ENCODE measurements at regions not wholly inside any gene's neighbourhood (a gene's known extent, or its start where the extent isn't known, plus 50 kb on each side); places are given as distances from the start of the nearest gene placed in this dataset.

DNA sequence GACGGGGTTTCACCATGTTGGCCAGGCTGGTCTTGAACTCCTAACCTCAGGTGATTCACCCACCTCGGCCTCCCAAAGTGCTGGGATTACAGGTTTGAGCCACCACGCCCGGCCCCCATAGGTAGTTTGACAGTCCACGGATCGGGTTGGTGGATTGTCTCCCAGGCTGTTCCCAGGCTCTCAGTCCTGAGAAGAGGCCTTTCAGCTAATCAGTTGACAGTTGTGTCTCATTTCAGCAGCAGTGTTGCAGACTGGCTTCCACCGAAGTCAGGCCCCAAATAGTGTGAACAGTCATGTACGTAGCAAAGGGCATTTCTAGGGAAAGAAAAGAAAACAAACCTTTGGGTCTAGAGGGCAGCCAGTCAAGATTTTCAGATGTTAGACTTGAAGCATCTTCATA, 102.4 kb upstream of the TLR3 start:
- DNase-seq (ENCODE audit: insufficient read length, low spot score) (no peak), FAIRE-seq (no peak)

DNA sequence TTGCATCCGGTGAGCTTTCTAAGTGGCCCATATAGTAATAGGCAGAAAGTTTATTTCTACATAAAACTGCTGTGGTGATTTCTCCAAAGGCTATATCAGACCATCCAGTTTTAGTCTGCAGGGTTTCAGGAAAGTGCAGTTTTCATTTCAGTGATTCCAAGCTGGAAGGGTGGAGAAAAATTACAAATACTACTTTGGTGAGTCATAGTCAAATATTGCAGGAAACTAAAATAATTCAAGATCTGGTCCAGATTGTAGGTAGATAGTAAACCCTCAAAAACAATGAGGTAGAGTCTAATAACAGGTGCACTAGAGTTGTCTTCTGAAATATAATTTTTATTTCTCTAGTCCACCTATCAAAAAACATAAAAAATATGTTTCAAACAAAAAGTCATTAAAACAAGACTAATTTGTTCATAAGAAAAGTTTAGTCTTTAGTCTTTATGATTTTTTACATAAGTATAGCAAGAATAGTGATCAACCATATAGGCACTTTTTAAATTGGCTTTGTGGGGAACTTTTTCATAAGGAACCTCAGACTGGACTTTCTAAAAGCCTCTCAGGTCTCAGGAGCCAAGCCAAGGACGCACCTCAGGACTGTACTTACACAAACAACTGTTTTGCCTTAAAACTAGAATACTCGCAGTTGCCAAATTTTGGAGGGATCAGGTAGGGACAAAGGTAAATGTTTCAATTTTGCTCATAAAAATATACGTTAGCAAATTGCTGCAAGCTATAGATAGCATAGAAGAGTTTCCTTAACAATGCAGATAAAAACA, 101.8 kb upstream of the TLR3 start:
- no peak for FAIRE-seq
- no peak for DNase-seq (ENCODE audit: insufficient read length, low spot score)

DNA sequence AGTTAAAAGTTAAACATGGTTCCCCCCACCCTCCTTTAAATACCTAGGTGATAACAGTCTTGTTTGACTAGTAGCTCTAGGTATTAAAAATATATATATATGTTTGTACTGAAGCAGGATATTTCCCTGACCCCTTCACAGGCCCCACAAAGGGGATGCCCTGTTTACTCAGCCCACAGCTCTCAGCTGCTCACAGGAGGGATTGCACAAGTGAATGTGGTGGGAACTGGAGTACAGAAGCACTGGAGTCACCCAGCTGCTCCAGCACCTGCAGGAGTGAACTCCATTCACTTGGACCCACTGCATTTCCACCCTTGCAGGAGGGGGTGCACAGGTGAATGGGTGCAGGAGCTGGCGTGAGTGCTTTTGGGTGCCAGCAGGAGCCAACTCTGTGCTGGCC, 99.3 kb upstream of the TLR3 start:
- no peak for DNase-seq (ENCODE audit: insufficient read length, low spot score)
- FAIRE-seq: no peak

DNA sequence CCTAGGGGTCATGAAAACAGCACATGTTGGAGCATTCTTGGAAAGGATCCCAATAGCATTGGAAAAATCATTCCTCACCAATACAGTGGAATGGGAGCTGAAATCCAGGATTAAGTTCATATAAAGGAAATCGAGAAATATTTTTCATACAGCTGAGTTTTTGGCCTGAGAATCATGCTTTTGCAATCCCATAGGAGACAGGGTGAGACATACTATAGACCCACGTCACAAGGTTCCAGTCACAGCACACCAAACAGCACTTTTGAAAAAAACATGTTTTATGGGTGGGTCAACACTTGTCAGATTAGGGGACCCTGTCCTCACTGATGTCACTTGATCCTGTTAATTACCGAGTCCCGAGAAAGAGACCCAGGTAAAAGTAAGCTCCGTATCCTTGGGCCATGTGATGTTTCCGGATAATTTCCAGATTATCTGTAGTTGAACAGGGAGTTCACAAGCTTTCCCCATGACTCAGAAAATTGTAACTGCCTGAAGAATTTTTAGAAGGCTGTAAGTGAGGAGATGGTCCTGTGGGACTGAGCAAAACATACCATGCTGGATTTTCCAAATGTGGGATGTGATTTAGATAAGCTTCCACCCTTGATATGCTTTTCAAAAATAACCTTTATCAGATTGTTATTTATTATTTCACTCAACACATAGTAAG, 80.9 kb upstream of the TLR3 start:
- DNase-seq (ENCODE audit: insufficient read length, low spot score) (no peak), FAIRE-seq (no peak)

DNA sequence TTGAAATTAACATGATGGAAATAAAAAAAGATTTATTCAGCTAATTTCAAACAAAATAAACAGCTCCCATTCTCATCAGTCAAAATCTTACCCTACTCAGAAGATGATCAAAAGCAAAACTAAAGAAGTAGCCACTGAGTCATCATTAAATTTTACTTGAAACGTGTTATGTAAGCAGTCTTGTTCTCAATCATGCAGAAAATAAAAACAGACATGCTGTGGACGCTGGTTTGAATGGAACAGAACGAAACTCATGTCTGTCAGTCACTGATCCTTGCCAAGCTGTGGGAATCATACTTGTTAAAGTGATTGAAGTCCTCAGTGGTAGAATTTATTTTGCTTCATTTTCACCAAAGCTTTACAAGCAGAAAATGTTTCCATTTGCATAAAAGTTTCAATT, 77.2 kb upstream of the TLR3 start:
- DNase-seq (ENCODE audit: insufficient read length, low spot score): no peak
- FAIRE-seq: no peak

DNA sequence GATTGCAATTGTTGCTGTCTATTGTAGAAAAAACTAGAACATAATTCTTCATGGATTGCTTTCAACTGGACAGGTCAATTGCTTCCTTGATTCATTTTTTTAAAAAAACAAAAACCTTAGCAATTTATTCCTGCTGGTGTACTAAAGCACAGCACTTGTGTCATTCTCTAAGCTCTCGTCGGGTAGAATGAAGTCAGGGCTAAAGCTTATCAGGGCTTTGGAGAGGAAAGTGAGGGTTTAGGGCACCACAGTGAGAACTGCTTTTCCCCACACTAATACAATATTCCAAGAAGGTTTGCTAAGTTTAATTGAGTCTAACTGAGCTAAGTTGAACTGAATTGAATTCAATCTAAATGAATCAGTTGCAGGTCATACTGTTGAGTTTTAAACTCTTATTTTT, 76.4 kb upstream of the TLR3 start:
- no peak for DNase-seq (ENCODE audit: insufficient read length, low spot score)
- no peak for FAIRE-seq

DNA sequence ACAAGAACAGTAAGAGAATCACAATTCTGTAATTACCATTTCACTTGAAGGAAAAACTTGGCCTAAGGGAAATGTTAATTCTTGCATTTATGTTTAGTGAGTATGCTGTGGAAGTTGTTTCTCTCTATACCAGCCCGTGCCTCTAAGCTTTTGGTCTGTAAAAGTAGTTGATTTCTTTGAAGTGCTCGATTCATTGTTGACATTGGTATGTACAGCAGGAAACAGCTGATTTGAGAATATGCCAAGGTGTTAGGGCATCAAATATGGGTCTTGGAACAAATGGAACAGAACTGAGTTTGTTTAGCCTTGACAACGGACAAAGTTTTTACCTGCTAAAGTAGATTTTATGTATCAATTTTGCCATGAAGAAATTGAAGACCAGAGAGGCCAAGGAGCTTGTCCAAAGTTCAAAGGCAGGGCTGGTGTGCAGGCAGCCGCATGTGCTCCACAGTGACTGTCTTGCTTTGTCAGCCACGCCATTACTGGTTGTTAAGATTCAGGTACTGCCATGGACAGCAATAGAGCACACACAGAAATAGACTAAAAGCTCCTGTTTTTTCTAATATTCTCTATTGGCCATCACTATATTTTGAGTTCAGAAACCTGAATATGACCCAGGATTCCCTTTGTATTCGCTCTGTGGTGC, 75.5 kb upstream of the TLR3 start:
- no peak for FAIRE-seq
- DNase-seq (ENCODE audit: insufficient read length, low spot score): no peak

DNA sequence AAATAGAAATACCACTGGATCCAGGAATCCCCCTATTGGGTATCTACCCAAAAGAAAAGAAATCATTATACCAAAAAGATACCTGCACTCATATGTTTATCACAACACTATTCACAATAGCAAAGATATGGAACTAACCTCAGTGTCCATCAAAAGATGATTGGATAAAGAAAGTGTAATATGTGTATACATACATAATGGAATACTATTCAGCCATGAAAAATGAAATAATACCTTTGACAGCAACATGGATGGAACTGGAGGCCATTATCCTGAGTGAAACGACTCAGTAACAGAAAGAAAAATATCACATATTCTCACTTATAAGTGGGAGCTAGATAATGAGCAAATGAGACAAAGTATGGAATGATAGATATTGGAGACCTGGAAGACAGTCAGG, 74.2 kb upstream of the TLR3 start:
- FAIRE-seq (no peak), DNase-seq (ENCODE audit: insufficient read length, low spot score) (no peak)

DNA sequence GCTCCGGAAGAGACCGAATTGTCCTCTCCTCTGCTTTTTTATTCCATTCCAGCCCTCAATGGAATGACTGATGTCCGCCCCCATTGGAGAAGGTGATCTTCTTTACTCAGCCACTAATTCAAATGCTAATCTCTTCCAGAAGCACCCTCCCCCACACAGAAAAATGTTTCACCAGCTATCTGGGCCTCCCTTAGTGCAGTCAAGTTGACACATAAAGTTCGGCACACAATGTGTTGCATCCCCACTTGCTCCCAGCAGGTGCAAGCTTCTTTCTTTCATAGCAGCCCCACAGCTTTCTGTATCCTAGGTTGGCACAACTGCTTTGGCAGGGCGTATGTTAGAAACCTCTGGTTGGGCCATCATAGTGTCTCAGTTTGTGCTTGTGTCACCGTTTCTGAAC, 73.3 kb upstream of the TLR3 start:
- no peak for FAIRE-seq
- no peak for DNase-seq (ENCODE audit: insufficient read length, low spot score)

DNA sequence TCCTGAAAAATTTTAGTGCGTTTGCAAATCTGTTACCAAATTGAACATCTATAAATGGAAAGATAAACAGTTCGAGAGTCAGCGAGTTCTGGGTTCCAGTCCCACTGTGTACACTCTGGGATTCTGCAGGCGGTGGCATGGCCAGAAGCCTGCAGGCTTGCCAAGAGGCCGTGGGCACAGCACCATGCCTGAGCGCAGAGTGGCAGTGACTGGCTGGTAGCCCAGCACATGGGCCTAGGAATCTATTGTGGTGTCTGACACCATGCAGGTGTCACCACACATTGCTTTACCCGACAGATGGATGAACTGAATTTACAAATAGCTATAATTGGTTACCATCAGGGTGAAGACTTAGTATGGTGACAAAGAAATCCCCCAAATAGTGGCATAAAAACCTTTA, 71.7 kb upstream of the TLR3 start:
- peak; percentile 23 for FAIRE-seq

DNA sequence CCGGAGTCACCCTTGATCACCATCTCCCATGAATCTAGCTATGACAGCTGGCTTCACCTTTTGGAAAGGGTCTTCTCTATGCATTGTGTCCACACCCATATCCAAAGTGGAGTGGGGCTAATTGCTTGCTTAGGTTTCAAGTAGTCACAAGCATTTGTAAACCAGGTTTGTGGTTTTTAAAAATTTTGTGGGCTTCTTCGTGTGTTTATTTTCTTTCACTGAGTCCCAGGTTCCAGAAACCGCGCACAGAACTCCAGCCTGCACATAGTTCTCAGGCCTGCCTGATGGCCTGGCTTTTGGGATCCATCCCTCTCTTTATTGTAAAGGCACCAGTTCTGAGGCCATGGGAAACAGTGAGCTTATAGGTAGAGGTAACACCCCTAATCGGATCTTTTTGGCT, 70.2 kb upstream of the TLR3 start:
- DNase-seq (ENCODE audit: insufficient read length, low spot score) (no peak), FAIRE-seq (no peak)

More for the DNA sequence above, 71.7 kb upstream of the TLR3 start:
- DNase-seq (ENCODE audit: insufficient read length, low spot score): no peak

DNA sequence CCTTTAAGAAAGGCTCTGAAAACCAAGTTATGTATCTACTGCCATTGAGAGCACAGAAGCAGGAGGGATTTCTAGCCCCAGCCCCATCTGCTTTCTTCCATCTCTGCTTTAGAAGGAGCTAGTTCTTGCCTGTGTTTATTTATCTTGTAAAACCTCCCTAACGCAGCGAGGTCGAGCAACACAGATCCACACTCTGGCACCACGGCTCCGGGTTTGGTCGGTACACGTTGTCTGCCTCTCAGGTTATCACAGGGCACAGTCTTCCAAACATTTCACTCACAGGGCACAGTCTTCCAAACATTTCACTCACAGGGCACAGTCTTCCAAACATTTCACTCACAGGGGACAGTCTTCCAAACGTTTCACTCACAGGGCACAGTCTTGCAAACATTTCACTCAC, 69.7 kb upstream of the TLR3 start:
- DNase-seq (ENCODE audit: insufficient read length, low spot score): no peak
- FAIRE-seq: peak; percentile 26

DNA sequence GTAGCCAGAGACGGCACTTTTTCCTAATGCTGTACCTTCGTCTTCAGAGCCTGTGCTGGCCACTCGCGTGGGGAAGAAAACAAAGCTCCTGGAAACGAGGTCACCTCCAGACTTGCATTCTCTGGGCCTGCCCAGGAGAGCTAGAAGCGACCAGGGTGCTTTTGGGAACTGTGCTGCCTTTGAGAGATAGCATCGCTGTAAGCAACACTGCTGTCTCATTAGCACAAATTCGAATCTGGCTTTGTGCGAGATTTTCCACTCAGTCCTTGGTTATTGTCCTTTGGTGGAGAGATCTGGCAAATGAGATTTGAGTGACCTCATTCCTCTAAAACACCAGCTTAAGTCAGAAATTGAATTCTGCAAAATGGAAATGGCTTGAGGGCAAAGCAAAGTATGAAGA, 66.1 kb upstream of the TLR3 start:
- FAIRE-seq (no peak), DNase-seq (ENCODE audit: insufficient read length, low spot score) (no peak)

DNA sequence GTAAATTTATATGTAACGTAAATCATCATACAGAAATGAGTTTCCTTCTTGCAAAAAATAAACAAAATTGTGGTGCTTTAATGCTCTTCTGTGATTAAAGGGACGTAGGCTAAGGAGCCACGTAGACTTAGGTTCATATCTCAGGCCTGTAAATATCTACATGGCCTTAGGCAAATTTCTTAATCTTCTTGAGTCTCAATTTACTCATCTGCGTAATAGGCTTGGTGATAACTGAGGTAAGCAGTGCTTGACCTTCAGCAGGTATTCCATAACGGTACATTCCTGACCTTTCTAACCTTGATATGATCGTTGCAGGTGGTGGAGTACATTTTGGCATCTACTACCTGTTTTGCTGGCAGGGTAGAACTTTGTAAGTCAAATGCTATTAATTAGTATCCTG, 65.2 kb upstream of the TLR3 start:
- DNase-seq (ENCODE audit: insufficient read length, low spot score) (no peak), FAIRE-seq (no peak)

DNA sequence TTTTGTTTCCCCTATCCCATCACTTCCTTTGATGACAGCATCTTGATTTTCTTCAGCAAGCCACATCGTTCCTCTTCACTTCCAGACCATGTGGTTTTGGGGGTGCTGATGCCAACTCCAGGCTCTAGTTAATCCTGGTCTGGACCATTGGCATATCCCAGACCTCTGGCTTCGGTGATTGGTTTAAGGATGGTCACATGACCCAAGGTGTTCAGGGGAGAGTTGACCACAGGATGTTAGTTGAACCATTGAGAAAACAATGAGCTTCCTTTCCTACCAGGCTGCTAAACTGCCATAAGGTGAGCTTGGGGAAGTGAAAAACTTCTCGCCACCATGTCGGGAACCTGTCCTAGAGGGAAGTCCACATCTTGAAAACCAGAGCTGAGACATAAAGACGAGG, 60.9 kb upstream of the TLR3 start:
- DNase-seq (ENCODE audit: insufficient read length, low spot score) (no peak), FAIRE-seq (no peak)

DNA sequence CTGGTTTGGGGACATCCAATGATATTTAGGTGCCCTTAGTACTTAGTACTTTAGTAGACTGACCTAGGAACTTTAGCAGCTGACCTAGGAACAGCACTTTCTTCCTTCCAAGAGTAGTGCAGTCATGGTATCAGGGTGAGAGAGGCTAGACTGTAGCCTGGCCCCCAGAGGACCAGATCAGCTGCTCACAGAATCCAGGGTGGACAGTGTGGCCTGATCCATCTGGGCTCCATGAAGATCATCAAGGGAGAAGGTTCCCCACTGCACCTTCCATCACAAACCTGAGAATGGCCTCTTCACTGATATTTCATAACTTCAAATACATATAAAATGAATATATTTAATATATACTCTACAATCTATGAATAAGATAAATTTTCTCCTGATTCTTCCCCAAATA, 59.0 kb upstream of the TLR3 start:
- no peak for DNase-seq (ENCODE audit: insufficient read length, low spot score)
- no peak for FAIRE-seq

DNA sequence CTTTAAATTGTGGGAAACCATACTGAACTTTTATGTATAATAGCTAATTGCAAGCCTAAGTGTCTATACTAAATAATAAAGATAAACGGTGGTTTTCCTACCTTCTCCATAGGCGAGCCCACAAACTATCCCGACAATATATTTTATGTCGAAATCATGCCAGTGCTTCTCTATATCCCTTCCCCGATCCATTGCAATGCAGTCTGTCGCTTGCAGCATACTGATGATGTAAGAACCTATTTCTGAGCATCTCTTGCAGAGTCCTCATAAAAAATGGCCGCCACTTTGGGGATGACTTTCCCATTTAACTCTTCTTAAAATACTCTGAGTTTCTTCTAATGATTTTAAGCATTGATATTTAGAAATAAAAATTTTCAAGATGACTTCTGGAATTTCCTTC, 58.1 kb upstream of the TLR3 start:
- FAIRE-seq: no peak

DNA sequence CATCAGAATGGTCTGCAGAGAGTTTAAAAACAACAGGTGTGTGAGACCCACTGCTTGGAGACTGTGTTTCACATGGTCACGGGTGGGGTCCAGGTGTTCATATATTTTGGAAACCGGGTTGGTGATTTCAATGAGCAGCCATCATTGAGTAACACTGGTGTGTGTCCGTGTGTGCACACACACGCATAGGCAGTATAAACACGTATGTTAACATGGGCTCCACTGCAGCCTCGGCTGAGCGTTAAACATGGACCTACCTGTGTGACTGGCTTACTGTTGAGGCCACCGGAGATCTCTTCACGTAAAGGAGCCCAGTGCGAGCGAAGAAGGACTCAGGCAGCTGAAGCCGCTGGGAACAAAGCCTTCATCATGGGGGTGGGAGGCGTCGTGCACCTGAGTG, 56.9 kb upstream of the TLR3 start:
- DNase-seq (ENCODE audit: insufficient read length, low spot score): no peak
- no peak for FAIRE-seq

More for the DNA sequence above, 58.1 kb upstream of the TLR3 start:
- DNase-seq (ENCODE audit: insufficient read length, low spot score): no peak

DNA sequence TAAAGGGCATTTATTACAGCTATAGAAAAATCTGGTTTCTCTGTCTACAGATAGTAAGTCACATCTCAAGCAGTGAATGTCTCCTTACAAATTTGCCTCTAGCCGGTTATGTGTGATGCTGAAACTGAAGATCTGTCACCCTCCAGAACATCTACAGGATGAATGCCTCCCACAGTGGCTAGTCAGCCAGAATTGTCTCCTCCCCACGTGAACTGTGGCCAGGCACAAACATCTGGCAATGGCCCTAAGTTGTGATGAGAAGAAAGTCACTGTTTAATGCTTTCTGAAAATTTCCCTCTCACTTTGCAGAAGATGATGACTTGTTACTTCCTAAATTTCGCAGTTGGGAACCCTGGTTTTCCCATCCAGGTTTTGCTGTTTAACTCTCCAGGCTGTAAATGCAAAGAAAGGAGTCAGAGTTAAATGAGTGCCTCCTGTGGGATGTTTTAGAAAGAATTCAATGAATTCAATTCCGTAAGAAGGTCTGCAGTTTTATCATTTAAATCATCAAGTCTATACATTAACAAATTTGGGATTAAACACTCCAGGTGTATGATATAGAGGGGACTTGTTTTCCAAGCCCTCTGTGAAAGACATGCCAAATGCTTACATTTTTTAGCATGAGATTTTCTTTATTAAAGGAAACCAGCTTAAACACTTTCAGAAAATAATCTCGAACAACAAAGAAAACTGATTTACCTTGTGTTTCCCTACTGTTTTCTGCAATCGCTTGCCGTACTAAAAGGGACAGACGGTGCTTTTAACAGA, 55.4 kb upstream of the TLR3 start:
- no peak for FAIRE-seq
- DNase-seq (ENCODE audit: insufficient read length, low spot score): no peak

DNA sequence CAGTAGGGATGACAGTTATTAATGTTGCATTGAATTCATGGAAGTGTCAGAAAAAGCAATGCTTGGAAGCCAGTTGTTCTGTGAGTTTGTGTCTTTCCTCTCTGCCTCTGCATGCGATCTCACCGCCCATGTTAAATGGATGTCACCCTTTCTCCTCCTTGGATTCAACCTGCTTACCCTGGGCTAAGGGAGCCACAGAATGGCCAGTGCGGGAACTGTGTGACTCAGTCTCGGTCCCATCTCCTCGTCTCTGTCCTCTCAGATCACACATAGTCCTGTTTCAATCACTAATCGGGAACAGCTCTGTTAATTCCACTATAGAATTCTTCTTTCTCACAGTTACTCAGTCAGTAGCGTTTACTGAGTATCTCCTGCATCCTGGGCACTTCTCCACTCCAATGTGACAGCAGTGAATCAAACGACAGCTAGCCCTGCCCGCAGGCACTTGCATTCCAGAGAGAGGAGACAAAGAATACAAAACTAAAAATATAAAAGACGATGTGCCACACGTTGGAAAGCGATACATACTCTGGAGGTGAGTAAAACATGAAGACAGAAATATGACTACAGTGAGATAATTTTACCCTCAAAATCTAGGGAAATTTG, 53.6 kb upstream of the TLR3 start:
- FAIRE-seq (no peak), DNase-seq (ENCODE audit: insufficient read length, low spot score) (no peak)

DNA sequence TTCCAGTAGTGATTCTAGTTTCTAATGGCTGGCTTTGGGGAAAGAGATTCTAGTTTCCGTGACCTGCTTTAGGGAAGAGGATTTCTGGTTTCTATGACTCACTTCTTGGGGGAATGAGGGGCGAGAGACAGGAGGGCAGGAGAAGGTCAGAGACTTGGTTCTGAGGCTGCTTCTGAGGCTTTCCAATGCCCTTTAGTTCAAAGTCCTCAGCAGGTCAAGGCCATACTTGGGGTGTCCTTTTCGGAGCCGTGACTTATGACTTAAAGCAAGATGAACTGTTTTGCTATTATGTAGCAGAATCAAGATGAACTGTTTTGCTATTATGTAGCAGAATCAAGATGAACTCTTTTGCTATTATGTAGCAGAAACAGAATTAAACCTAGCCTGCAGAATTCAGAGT, 52.2 kb upstream of the TLR3 start:
- DNase-seq (ENCODE audit: insufficient read length, low spot score) (no peak), FAIRE-seq (peak; percentile 38)
